ENCODE measurements at regions not wholly inside any gene's neighbourhood (a gene's known extent, or its start where the extent isn't known, plus 50 kb on each side); places are given as distances from the start of the nearest gene placed in this dataset.

DNA sequence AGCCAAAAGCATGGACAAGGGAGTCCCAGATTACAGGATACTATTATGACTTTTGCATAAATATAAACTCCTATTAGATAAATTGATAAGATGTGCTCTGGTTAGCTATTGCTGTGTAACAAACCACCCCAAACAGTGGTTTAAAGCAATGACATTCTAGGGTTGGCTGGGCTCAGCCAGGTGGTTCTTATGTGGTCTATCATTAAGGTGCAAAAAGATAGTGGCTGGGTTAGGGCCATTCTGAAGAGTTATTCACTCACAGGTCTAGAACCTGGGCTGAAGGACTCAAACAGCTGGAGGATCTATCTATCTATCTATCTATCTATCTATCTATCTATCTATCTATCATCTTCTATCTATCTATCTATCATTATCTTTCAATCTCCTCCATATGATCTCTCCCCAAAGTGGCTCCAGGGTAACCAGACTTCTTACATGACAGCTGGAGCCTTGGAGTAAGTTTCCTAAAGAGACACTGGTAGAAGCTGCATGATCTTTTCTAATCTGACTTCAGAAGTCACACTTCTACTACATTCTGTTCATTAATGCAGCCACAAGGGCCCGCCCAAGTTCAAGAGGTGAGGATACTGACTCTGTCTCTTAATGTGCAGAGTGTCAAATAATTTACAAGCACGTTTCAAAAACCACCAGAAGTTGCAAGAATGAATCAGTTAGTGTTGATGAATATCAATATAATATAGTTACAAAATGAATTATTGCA lies 74.9 kb upstream of the XCR1 start:
- Histone ChIP-seq H2AFZ (ENCODE audit: low read depth, low read length) (no peak overlapping the region), H3K4me3 (no peak overlapping the region), H3K27ac (ENCODE audit: extremely low read depth, low read depth, low read length) (no peak overlapping the region), H3K79me2 (ENCODE audit: control insufficient read depth, insufficient read depth, low read length) (no peaks in the 10 kb centered on the region), H3K9me1 (ENCODE audit: control insufficient read depth, insufficient read depth, low read length) (no peaks in the 10 kb centered on the region), H3K4me1 (replicated peaks in 1 of 2; ENCODE audit: control insufficient read depth in 2 of 2, insufficient read depth in 2 of 2, low read length in 2 of 2) (no peaks in the 10 kb centered on the region; a peak in 1 of 5 replicates), H3K4me2 (ENCODE audit: insufficient read depth, low read length) (no peak overlapping the region), H3K9me3 (replicated peaks; ENCODE audit: control insufficient read depth, insufficient read depth, low read depth, low read length) (no peaks in the 10 kb centered on the region), H3K9ac (ENCODE audit: insufficient read depth in 1 of 2, low read depth in 2 of 2, low read length in 2 of 2) (no peak overlapping the region), H4K20me1 (replicated peaks; ENCODE audit: control insufficient read depth, insufficient read depth, low read length) (no peaks in the 10 kb centered on the region), H3K36me3 (ENCODE audit: control insufficient read depth, insufficient read depth, low read length) (no peaks in the 10 kb centered on the region), H3K27me3 (ENCODE audit: control insufficient read depth in 2 of 2, insufficient read depth in 2 of 2, low read length in 2 of 2) (peaks cover under 1 to 5% of the 10 kb centered on the region in 2 experiments; a peak in 1 of 5 replicates)
- TF ChIP-seq BHLHE40 (IDR thresholded peaks at IDR 0.05; ENCODE audit: low read length) = peak; percentile 22; the same call in 1 of the 2 replicates
- TF ChIP-seq DACH1 (IDR thresholded peaks at IDR 0.05; ENCODE audit: partially characterized antibody) = peak; percentile 82
- TF ChIP-seq SP1 (CRISPR knock-in tag; IDR thresholded peaks at IDR 0.05) = no peak
- TF ChIP-seq, protein P1, sequence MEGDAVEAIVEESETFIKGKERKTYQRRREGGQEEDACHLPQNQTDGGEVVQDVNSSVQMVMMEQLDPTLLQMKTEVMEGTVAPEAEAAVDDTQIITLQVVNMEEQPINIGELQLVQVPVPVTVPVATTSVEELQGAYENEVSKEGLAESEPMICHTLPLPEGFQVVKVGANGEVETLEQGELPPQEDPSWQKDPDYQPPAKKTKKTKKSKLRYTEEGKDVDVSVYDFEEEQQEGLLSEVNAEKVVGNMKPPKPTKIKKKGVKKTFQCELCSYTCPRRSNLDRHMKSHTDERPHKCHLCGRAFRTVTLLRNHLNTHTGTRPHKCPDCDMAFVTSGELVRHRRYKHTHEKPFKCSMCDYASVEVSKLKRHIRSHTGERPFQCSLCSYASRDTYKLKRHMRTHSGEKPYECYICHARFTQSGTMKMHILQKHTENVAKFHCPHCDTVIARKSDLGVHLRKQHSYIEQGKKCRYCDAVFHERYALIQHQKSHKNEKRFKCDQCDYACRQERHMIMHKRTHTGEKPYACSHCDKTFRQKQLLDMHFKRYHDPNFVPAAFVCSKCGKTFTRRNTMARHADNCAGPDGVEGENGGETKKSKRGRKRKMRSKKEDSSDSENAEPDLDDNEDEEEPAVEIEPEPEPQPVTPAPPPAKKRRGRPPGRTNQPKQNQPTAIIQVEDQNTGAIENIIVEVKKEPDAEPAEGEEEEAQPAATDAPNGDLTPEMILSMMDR (IDR thresholded peaks at IDR 0.05 in 2 of 3, conservative IDR thresholded peaks at IDR 0.05 in 1 of 3; ENCODE audit: insufficient read depth in 2 of 3, low read depth in 1 of 3, low read length in 3 of 3) = 0 out of 6 replicates have a peak, but pooled peaks of 1 of the 3 experiments have one; percentile 16
- no peak for TF ChIP-seq MAFF (IDR thresholded peaks at IDR 0.05; ENCODE audit: low read length)
- TF ChIP-seq RAD21 (CRISPR knock-in tag; conservative IDR thresholded peaks at IDR 0.05 in 1 of 2, IDR thresholded peaks at IDR 0.05 in 1 of 2) = peak; percentile 15 to 22; a peak in 2 of 4 replicates
- no TSS peak for BruUV-seq (replicated peaks)
- FAIRE-seq (no peak), DNase-seq (ENCODE audit: extremely low read depth in 1 of 4, low spot score in 3 of 4) (no peak), ATAC-seq (no peak)
- intact Hi-C loops (cut with micrococcal nuclease) = no loop called here
- ChIA-PET CTCF (ENCODE audit: low intra/inter-chr PET ratio) (interaction anchor here (0.5 to 0.6 kb wide), 3 partner anchors 106 to 320 kb away, joined by 3 read pairs; no protein-coding TSS in a partner anchor), POLR2A (no interaction called here)
- in situ Hi-C loops (cut with MboI) = no loop called here
- WGBS (ENCODE audit: insufficient coverage, low coverage, missing lambda C conversion rate) = 0% methylated on average over 2 of the region's 2 CpGs
